Adrenal gland (tissue), 9 donors: ENCODE measurements at regions not wholly inside any gene's neighbourhood (a gene's known extent, or its start where the extent isn't known, plus 50 kb on each side); places are given as distances from the start of the nearest gene placed in this dataset.
"Not testable (repeated sequence)": the region's sequence is repeated elsewhere in the genome, so short reads cannot be mapped to it uniquely, and the experiment has no call there.

Experiments
- DNase-seq, 7 donors: peaks; one replicate each; pipeline ENCODE4 v3.0.0-alpha.2; 2019 to 2020
- H3K27ac ChIP-seq, 5 donors: fragments of 200-600 bp; sonication (generic) in 4 of 5; 1 replicate in 3 of 5; 2 replicates in 2 of 5; pipeline versions ENCODE4 v1.5.1 to v1.8.0; 2016 to 2020; ENCODE audit warnings: mild to moderate bottlenecking in 1 of 5
- H3K27me3 ChIP-seq: fragments of 200-600 bp; 2 replicates; pipeline ENCODE4 v1.8.0; 2021
- H3K36me3 ChIP-seq, 2 donors: fragments of 200-600 bp; replicated peaks in 1 of 2; 1 replicate in 1 of 2; 2 replicates in 1 of 2; pipeline versions ENCODE4 v1.5.1 to v1.8.0; 2018 to 2022
- H3K4me1 ChIP-seq, 2 donors: fragments of 200-600 bp; replicated peaks in 1 of 2; 1 replicate in 1 of 2; 2 replicates in 1 of 2; pipeline versions ENCODE4 v1.5.1 to v1.8.0; 2018 to 2021
- H3K4me3 ChIP-seq, 4 donors: fragments of 200-600 bp; sonication (generic) in 3 of 4; one replicate each; pipeline ENCODE4 v1.5.1; 2016 to 2018
- H3K9me3 ChIP-seq, 3 donors: fragments of 200-600 bp; sonication (generic) in 1 of 3; replicated peaks in 1 of 3; 1 replicate in 2 of 3; 2 replicates in 1 of 3; pipeline versions ENCODE4 v1.5.1 to v1.8.0; 2016 to 2021
- POLR2A ChIP-seq, 2 donors: fragments of 450-650 bp; IDR thresholded peaks; one replicate each; pipeline ENCODE4 v1.6.1; 2017; ENCODE audit warnings: antibody characterized with exemption in 2 of 2, mild to moderate bottlenecking in 2 of 2, moderate library complexity in 1 of 2
- WGBS, 4 donors: extraction: QIAGEN DNeasy Blood & Tissue Kit in 2 of 4; methylation state at CpG; one replicate each; pipeline versions ENCODE4 v1.1.5 to v1.1.7; 2013 to 2017; 5-methylcytosine and 5-hydroxymethylcytosine counted together
- intact Hi-C, 2 donors: fragments of 100-400 bp; cut with DNase I; formaldehyde crosslinking; loops; one replicate each; pipeline versions ENCODE4 v1.14.1 to v1.15.0; 2022 to 2023
- TF ChIP-seq, protein P1 (sequence below), 6 experiments: fragments of 450-650 bp in 4 of 6; fragments of 200-600 bp in 2 of 6; sonication (generic) in 1 of 6; IDR thresholded peaks; 1 replicate in 5 of 6; 2 replicates in 1 of 6; pipeline versions ENCODE4 v1.5.1 to v1.8.0; 2016 to 2021; ENCODE audit warnings: antibody characterized with exemption in 6 of 6, mild to moderate bottlenecking in 2 of 6, moderate library complexity in 1 of 6
- donor health status: healthy with polysubstance abuse.
- donor health status: Bipolar disorder and iron deficiency.
- donor health status: DM: yes; HTN: yes; CAD: no.
- donor health status: DM: no; HTN: no; CAD: no.
- donor health status: DM: no; HTN: no; CAD: no.

DNA sequence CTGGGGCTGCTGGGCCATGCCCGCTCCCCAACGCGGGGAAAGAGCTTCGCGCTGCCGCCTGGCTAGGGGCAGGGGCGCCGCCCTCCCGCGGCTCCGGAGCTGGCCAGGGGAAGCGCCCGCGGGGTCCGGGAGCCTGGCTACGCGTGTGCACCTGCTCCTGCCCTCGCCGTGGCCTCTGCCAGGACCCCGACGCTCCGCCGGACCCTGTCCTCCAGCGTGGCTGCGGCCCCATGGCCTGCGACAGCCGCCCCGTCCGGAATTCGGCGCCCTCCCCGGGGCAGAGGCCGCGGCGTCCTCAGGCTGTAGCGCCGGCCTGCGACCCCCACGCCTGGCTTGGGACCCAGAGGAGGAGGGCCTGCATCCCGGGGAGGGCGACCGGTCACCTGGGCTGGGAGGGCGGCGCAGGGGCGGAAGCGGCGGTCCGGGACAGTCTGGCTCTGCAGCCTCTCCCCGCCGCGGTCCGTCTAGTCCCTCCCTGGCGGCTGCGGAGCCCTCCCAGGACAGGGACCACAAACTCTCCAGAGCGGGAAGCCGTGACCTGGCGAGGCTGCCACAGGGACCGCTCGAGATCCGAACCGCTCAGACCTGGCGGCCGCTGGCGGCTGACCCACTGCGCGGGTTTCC lies 85.6 kb downstream of the ALG10 start:
- H3K4me1 ChIP-seq, result no peaks in the 10 kb centered on the region
- no peak overlapping the region for H3K27ac ChIP-seq
- H3K9me3 ChIP-seq, result no peaks in the 10 kb centered on the region
- no peak for TF ChIP-seq POLR2A (IDR thresholded peaks at IDR 0.05)
- TF ChIP-seq, protein P1, sequence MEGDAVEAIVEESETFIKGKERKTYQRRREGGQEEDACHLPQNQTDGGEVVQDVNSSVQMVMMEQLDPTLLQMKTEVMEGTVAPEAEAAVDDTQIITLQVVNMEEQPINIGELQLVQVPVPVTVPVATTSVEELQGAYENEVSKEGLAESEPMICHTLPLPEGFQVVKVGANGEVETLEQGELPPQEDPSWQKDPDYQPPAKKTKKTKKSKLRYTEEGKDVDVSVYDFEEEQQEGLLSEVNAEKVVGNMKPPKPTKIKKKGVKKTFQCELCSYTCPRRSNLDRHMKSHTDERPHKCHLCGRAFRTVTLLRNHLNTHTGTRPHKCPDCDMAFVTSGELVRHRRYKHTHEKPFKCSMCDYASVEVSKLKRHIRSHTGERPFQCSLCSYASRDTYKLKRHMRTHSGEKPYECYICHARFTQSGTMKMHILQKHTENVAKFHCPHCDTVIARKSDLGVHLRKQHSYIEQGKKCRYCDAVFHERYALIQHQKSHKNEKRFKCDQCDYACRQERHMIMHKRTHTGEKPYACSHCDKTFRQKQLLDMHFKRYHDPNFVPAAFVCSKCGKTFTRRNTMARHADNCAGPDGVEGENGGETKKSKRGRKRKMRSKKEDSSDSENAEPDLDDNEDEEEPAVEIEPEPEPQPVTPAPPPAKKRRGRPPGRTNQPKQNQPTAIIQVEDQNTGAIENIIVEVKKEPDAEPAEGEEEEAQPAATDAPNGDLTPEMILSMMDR (IDR thresholded peaks at IDR 0.05), result no peak
- no peaks in the 10 kb centered on the region for H3K27me3 ChIP-seq
- intact Hi-C loops, result no loop called here
- WGBS, 4 donors, result 4 to 10% (median 5%) methylated on average over 14 to 66 of the region's 66 CpGs; no CpG with 5 or more reads in 1 of the 4 donors
- H3K36me3 ChIP-seq, result no peaks in the 10 kb centered on the region
- DNase-seq, result no peak
- no peak overlapping the region for H3K4me3 ChIP-seq

DNA sequence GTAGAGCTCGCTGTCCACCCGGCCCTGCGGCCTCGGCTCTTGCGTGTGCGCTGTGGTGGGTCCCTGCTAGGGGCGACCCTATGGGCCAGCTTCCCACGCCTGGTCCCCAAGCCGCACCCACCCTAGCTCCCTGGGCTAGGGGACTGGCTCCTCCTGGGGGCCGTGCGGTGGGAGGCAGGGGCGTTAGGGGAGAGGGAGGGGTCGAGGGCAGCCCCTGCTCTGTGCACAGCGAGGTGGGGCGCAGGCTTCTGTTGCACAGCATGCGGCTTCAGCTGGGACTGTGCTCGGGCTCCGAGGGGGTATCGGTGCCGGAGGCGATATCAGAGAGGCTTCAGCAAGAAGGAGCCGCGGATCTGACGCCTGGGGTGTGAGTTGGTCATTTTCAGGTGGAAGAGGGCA lies 86.1 kb downstream of the ALG10 start:
- no peak for TF ChIP-seq POLR2A (IDR thresholded peaks at IDR 0.05)
- TF ChIP-seq, protein P1 (IDR thresholded peaks at IDR 0.05), result no peak
- Histone ChIP-seq H3K27ac (no peak overlapping the region), H3K4me1 (no peaks in the 10 kb centered on the region), H3K9me3 (no peaks in the 10 kb centered on the region), H3K36me3 (no peaks in the 10 kb centered on the region), H3K4me3 (no peak overlapping the region), H3K27me3 (no peaks in the 10 kb centered on the region)
- intact Hi-C loops, result no loop called here
- 25 to 54% (median 35%) methylated on average over 11 to 24 of the region's 24 CpGs for WGBS, 4 donors
- no peak for DNase-seq

DNA sequence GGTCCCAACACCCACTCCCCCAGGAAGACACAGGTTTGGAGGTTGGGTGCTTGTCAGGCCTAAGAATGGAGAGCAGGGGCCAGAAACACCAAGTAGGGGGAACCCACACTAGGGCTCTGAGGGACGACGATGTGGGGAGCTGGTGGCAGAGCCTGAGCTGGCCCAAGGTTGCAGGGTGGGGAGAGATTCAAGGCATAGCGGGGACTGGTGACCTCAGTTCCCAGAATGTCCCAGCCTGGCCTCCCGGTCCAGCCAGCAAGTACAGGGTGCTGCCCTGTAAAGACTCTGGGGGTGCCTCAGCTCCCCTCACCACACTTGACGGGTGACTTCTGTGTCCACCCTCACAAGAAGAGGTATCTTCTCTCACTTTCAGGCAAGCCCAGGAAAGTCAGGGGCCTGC lies 86.7 kb downstream of the ALG10 start:
- Histone ChIP-seq H3K27ac (no peak overlapping the region), H3K36me3 (no peaks in the 10 kb centered on the region), H3K4me1 (no peaks in the 10 kb centered on the region), H3K27me3 (no peaks in the 10 kb centered on the region), H3K4me3 (no peak overlapping the region), H3K9me3 (no peaks in the 10 kb centered on the region)
- TF ChIP-seq, protein P1 (IDR thresholded peaks at IDR 0.05), result no peak
- TF ChIP-seq POLR2A (IDR thresholded peaks at IDR 0.05), result no peak
- WGBS, 4 donors, result 85 to 97% (median 86%) methylated on average over 5 of the region's 5 CpGs
- no peak for DNase-seq
- intact Hi-C loops, result no loop called here

DNA sequence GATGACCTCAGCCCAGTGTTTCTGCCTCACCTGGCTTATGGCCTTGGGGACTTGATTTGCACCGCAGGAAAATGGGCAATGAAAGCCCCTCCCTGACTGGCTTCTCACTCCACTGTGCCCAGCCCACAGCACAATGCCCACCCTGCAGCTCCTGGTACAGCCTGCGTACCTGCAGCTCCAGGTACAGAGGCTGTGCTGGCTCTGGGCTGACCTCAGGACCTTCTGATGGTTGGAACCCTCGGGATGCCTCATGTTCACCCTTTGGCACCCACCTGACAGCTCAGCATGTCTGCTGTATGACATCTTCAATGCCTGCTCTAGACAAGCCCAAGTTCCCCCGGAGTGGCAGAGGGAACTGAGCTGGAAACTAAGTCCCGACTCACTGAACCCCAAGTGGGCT lies 87.1 kb downstream of the ALG10 start:
- no peaks in the 10 kb centered on the region for H3K4me1 ChIP-seq
- intact Hi-C loops, result no loop called here
- H3K27me3 ChIP-seq, result no peaks in the 10 kb centered on the region
- no peak overlapping the region for H3K4me3 ChIP-seq
- WGBS, 4 donors, result 83 to 88% (median 84%) methylated on average over 5 of the region's 5 CpGs; no CpG with 5 or more reads in 1 of the 4 donors
- DNase-seq, result no peak
- no peak overlapping the region for H3K27ac ChIP-seq
- no peaks in the 10 kb centered on the region for H3K9me3 ChIP-seq
- no peak for TF ChIP-seq POLR2A (IDR thresholded peaks at IDR 0.05)
- TF ChIP-seq, protein P1 (IDR thresholded peaks at IDR 0.05), result no peak
- no peaks in the 10 kb centered on the region for H3K36me3 ChIP-seq

DNA sequence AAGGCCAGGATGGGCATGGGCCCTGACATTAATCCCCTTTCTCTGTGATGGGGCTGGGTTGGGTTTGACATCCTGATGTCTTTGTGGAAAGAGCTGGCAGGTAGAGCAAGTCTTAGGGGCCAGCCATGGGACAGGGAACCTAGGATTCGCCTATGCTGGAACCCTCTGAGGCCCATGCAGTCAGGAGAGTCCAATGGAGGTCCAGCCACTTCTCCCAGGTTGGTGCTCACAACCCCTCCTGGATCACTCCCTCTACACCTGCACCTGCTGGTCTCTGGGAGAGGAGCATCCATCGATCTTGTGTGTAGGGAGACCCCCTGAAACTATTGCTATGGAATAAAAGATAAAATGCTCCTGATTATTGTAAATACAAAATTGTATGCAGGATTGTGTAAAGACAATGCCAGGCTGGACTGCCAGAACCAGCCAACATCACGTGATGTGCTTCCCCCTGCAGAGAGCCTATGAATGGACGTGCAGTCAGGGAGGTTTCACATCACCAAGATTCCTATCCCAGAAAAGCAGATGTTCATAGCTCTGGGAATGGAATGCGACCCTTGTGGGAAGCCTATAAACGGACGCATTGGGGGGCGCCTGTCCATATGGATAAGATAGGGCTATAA lies 87.7 kb downstream of the ALG10 start:
- H3K4me3 ChIP-seq, H3K27ac ChIP-seq, H3K27me3 ChIP-seq, H3K9me3 ChIP-seq, H3K36me3 ChIP-seq, intact Hi-C loops, DNase-seq, H3K4me1 ChIP-seq: not testable (repeated sequence)
- WGBS, 4 donors, result 79 to 86% (median 82%) methylated on average over 6 to 8 of the region's 8 CpGs
